ENCODE measurements at regions not wholly inside any gene's neighbourhood (a gene's known extent, or its start where the extent isn't known, plus 50 kb on each side); places are given as distances from the start of the nearest gene placed in this dataset.

GRCh38 chr10:10676972-10677371 lies 340.7 kb upstream of the CELF2 start:
- no peak for DNase-seq
- Histone ChIP-seq H3K4me1 (ENCODE audit: control insufficient read depth in 1 of 2, insufficient read depth in 2 of 2, low read length in 2 of 2) (no peaks in the 10 kb centered on the region), H2BK120ac (ENCODE audit: insufficient read depth, low read length, poor library complexity) (no peak overlapping the region), H3K9me3 (ENCODE audit: insufficient read depth, low read depth, low read length) (no peaks in the 10 kb centered on the region), H3K27ac (ENCODE audit: low read depth, low read length) (no peak overlapping the region), H3K4me2 (ENCODE audit: low read length) (no peak overlapping the region), H2AFZ (ENCODE audit: insufficient read depth, low read length, poor library complexity) (no peak overlapping the region), H3K23ac (ENCODE audit: low read length) (no peak overlapping the region), H2BK5ac (ENCODE audit: low read depth, low read length, poor library complexity) (no peak overlapping the region), H3K4me3 (ENCODE audit: low read depth, low read length) (no peak overlapping the region), H4K8ac (ENCODE audit: low read depth, low read length) (no peak overlapping the region), H3K18ac (ENCODE audit: low read length) (no peak overlapping the region), H3K14ac (ENCODE audit: low read length) (no peak overlapping the region), H2AK5ac (ENCODE audit: low read length) (no peak overlapping the region), H3K79me2 (ENCODE audit: control insufficient read depth, insufficient read depth, low read length, poor library complexity) (no peaks in the 10 kb centered on the region), H3K4ac (ENCODE audit: low read depth, low read length) (no peak overlapping the region), H4K91ac (ENCODE audit: low read depth, low read length) (no peak overlapping the region), H3K9ac (ENCODE audit: low read length) (no peak overlapping the region), H3K36me3 (ENCODE audit: control insufficient read depth in 1 of 2, insufficient read depth in 2 of 2, low read length in 2 of 2) (no peaks in the 10 kb centered on the region), H4K12ac (ENCODE audit: low read depth, low read length) (no peak overlapping the region), H2BK12ac (ENCODE audit: low read length) (no peak overlapping the region), H3K79me1 (ENCODE audit: low read length) (no peaks in the 10 kb centered on the region), H3K27me3 (ENCODE audit: insufficient read depth, low read length) (no peaks in the 10 kb centered on the region)
- WGBS (ENCODE audit: extremely low coverage, insufficient coverage, insufficient read length), result no CpG with 5 or more reads among the region's 1 CpG

- peak; percentile 4 to 43 for DNase-seq
- Histone ChIP-seq H3K79me2 (ENCODE audit: control insufficient read depth, insufficient read depth, low read length, poor library complexity) (no peaks in the 10 kb centered on the region), H3K27me3 (ENCODE audit: insufficient read depth, low read length) (no peaks in the 10 kb centered on the region), H3K9me3 (ENCODE audit: insufficient read depth, low read depth, low read length) (no peaks in the 10 kb centered on the region), H4K12ac (ENCODE audit: low read depth, low read length) (no peak overlapping the region), H3K18ac (ENCODE audit: low read length) (no peak overlapping the region), H3K27ac (ENCODE audit: low read depth, low read length) (no peak overlapping the region), H3K4me2 (ENCODE audit: low read length) (no peak overlapping the region), H4K8ac (ENCODE audit: low read depth, low read length) (no peak overlapping the region), H3K4ac (ENCODE audit: low read depth, low read length) (no peak overlapping the region), H2BK5ac (ENCODE audit: low read depth, low read length, poor library complexity) (no peak overlapping the region), H3K79me1 (ENCODE audit: low read length) (no peaks in the 10 kb centered on the region), H3K23ac (ENCODE audit: low read length) (no peak overlapping the region), H2AK5ac (ENCODE audit: low read length) (no peak overlapping the region), H3K36me3 (ENCODE audit: control insufficient read depth in 1 of 2, insufficient read depth in 2 of 2, low read length in 2 of 2) (no peaks in the 10 kb centered on the region), H3K4me1 (ENCODE audit: control insufficient read depth in 1 of 2, insufficient read depth in 2 of 2, low read length in 2 of 2) (no peaks in the 10 kb centered on the region), H3K9ac (ENCODE audit: low read length) (no peak overlapping the region), H3K4me3 (ENCODE audit: low read depth, low read length) (no peak overlapping the region), H3K14ac (ENCODE audit: low read length) (no peak overlapping the region), H2BK12ac (ENCODE audit: low read length) (no peak overlapping the region), H2BK120ac (ENCODE audit: insufficient read depth, low read length, poor library complexity) (no peak overlapping the region), H4K91ac (ENCODE audit: low read depth, low read length) (no peak overlapping the region), H2AFZ (ENCODE audit: insufficient read depth, low read length, poor library complexity) (no peak overlapping the region)
- no CpG with 5 or more reads among the region's 3 CpGs for WGBS (ENCODE audit: extremely low coverage, insufficient coverage, insufficient read length)
Measured at GRCh38 chr10:10677479-10677878, 340.2 kb upstream of the CELF2 start.

- no peaks in the 10 kb centered on the region for H3K79me2 ChIP-seq (ENCODE audit: control insufficient read depth, insufficient read depth, low read length, poor library complexity)
- no peak overlapping the region for H3K4ac ChIP-seq (ENCODE audit: low read depth, low read length)
- no peak overlapping the region for H2BK120ac ChIP-seq (ENCODE audit: insufficient read depth, low read length, poor library complexity)
- no peak for DNase-seq
- no peak overlapping the region for H3K14ac ChIP-seq (ENCODE audit: low read length)
- no peak overlapping the region for H4K91ac ChIP-seq (ENCODE audit: low read depth, low read length)
- no peak overlapping the region for H2AFZ ChIP-seq (ENCODE audit: insufficient read depth, low read length, poor library complexity)
- H4K8ac ChIP-seq (ENCODE audit: low read depth, low read length), result no peak overlapping the region
- no peaks in the 10 kb centered on the region for H3K4me1 ChIP-seq (ENCODE audit: control insufficient read depth in 1 of 2, insufficient read depth in 2 of 2, low read length in 2 of 2)
- H2AK5ac ChIP-seq (ENCODE audit: low read length), result no peak overlapping the region
- no peak overlapping the region for H3K23ac ChIP-seq (ENCODE audit: low read length)
- no peak overlapping the region for H2BK12ac ChIP-seq (ENCODE audit: low read length)
- H3K27me3 ChIP-seq (ENCODE audit: insufficient read depth, low read length), result no peaks in the 10 kb centered on the region
- H3K9ac ChIP-seq (ENCODE audit: low read length), result no peak overlapping the region
- H3K9me3 ChIP-seq (ENCODE audit: insufficient read depth, low read depth, low read length), result no peaks in the 10 kb centered on the region
- no peak overlapping the region for H3K4me3 ChIP-seq (ENCODE audit: low read depth, low read length)
- WGBS (ENCODE audit: extremely low coverage, insufficient coverage, insufficient read length), result no CpG with 5 or more reads among the region's 5 CpGs
- no peaks in the 10 kb centered on the region for H3K79me1 ChIP-seq (ENCODE audit: low read length)
- H3K36me3 ChIP-seq (ENCODE audit: control insufficient read depth in 1 of 2, insufficient read depth in 2 of 2, low read length in 2 of 2), result no peaks in the 10 kb centered on the region
- no peak overlapping the region for H4K12ac ChIP-seq (ENCODE audit: low read depth, low read length)
- no peak overlapping the region for H2BK5ac ChIP-seq (ENCODE audit: low read depth, low read length, poor library complexity)
- H3K27ac ChIP-seq (ENCODE audit: low read depth, low read length), result no peak overlapping the region
- H3K18ac ChIP-seq (ENCODE audit: low read length), result no peak overlapping the region
- H3K4me2 ChIP-seq (ENCODE audit: low read length), result no peak overlapping the region
Measured at GRCh38 chr10:10680496-10680895, 337.2 kb upstream of the CELF2 start.

GRCh38 chr10:10684972-10685371 lies 332.7 kb upstream of the CELF2 start:
- H3K4me3 ChIP-seq (ENCODE audit: low read depth, low read length), result no peak overlapping the region
- H4K12ac ChIP-seq (ENCODE audit: low read depth, low read length), result no peak overlapping the region
- H3K18ac ChIP-seq (ENCODE audit: low read length), result no peak overlapping the region

More at GRCh38 chr10:10684972-10685371, 332.7 kb upstream of the CELF2 start:
- H2AK5ac ChIP-seq (ENCODE audit: low read length), result no peak overlapping the region
- H3K9ac ChIP-seq (ENCODE audit: low read length), result no peak overlapping the region
- no peaks in the 10 kb centered on the region for H3K79me1 ChIP-seq (ENCODE audit: low read length)
- H2AFZ ChIP-seq (ENCODE audit: insufficient read depth, low read length, poor library complexity), result no peak overlapping the region
- H3K23ac ChIP-seq (ENCODE audit: low read length), result no peak overlapping the region
- no peaks in the 10 kb centered on the region for H3K4me1 ChIP-seq (ENCODE audit: control insufficient read depth in 1 of 2, insufficient read depth in 2 of 2, low read length in 2 of 2)
- H3K14ac ChIP-seq (ENCODE audit: low read length), result no peak overlapping the region
- DNase-seq, result no peak
- no peak overlapping the region for H2BK12ac ChIP-seq (ENCODE audit: low read length)
- no peak overlapping the region for H4K8ac ChIP-seq (ENCODE audit: low read depth, low read length)
- H3K27ac ChIP-seq (ENCODE audit: low read depth, low read length), result no peak overlapping the region
- H3K27me3 ChIP-seq (ENCODE audit: insufficient read depth, low read length), result no peaks in the 10 kb centered on the region
- WGBS (ENCODE audit: extremely low coverage, insufficient coverage, insufficient read length), result no CpG with 5 or more reads among the region's 4 CpGs
- no peaks in the 10 kb centered on the region for H3K79me2 ChIP-seq (ENCODE audit: control insufficient read depth, insufficient read depth, low read length, poor library complexity)
- H2BK5ac ChIP-seq (ENCODE audit: low read depth, low read length, poor library complexity), result no peak overlapping the region
- H3K4ac ChIP-seq (ENCODE audit: low read depth, low read length), result no peak overlapping the region
- H3K4me2 ChIP-seq (ENCODE audit: low read length), result no peak overlapping the region
- H3K36me3 ChIP-seq (ENCODE audit: control insufficient read depth in 1 of 2, insufficient read depth in 2 of 2, low read length in 2 of 2), result no peaks in the 10 kb centered on the region
- H2BK120ac ChIP-seq (ENCODE audit: insufficient read depth, low read length, poor library complexity), result no peak overlapping the region
- H4K91ac ChIP-seq (ENCODE audit: low read depth, low read length), result no peak overlapping the region
- no peaks in the 10 kb centered on the region for H3K9me3 ChIP-seq (ENCODE audit: insufficient read depth, low read depth, low read length)
